Nephron progenitor cell (in vitro differentiated cells): ENCODE measurements at regions not wholly inside any gene's neighbourhood (a gene's known extent, or its start where the extent isn't known, plus 50 kb on each side); places are given as distances from the start of the nearest gene placed in this dataset.

Source experiments
- DNase-seq: peaks from one replicate; pipeline ENCODE4 v3.0.0; 2021
- H3K27ac Mint-ChIP-seq: 2 replicates; pipeline ENCODE4 v1.8.0; 2021; ENCODE audit warnings: mild to moderate bottlenecking, moderate library complexity, mixed read lengths
- H3K27me3 Mint-ChIP-seq: 2 replicates; pipeline ENCODE4 v1.8.0; 2021; ENCODE audit warnings: mild to moderate bottlenecking, low read depth, mixed read lengths; ENCODE audit not compliant: poor library complexity
- H3K36me3 Mint-ChIP-seq: 2 replicates; pipeline ENCODE4 v1.8.0; 2021; ENCODE audit warnings: low read depth, mixed read lengths
- H3K4me1 Mint-ChIP-seq: 2 replicates; pipeline ENCODE4 v1.8.0; 2021; ENCODE audit warnings: mixed read lengths
- H3K4me3 Mint-ChIP-seq: 2 replicates; pipeline ENCODE4 v1.8.0; 2021; ENCODE audit warnings: mild to moderate bottlenecking, moderate library complexity, mixed read lengths
- H3K9me3 Mint-ChIP-seq: 2 replicates; pipeline ENCODE4 v1.8.0; 2021; ENCODE audit warnings: mild to moderate bottlenecking, moderate library complexity, mixed read lengths
- CTCF ChIP-seq: fragments of 200-600 bp; sonication (generic); IDR thresholded peaks from 2 replicates; pipeline ENCODE4 v1.5.0; 2021; ENCODE audit warnings: antibody characterized with exemption

GRCh38 chr3:59277201-59277600, 227.4 kb upstream of the CFAP20DC start:
- TF ChIP-seq CTCF, result no peak
- H3K4me1 Mint-ChIP-seq, result no peaks in the 10 kb centered on the region
- no peak overlapping the region for H3K27ac Mint-ChIP-seq
- no peaks in the 10 kb centered on the region for H3K9me3 Mint-ChIP-seq
- peaks cover 7% of the 10 kb centered on the region for H3K27me3 Mint-ChIP-seq
- no peaks in the 10 kb centered on the region for H3K36me3 Mint-ChIP-seq
- no peak overlapping the region for H3K4me3 Mint-ChIP-seq
- no peak for DNase-seq

GRCh38 chr3:59273976-59274375, 224.2 kb upstream of the CFAP20DC start:
- TF ChIP-seq CTCF, result no peak
- Mint-ChIP-seq H3K27ac (no peak overlapping the region), H3K36me3 (no peaks in the 10 kb centered on the region), H3K4me1 (no peaks in the 10 kb centered on the region), H3K9me3 (no peaks in the 10 kb centered on the region), H3K27me3 (peaks cover 3% of the 10 kb centered on the region), H3K4me3 (no peak overlapping the region)
- no peak for DNase-seq

GRCh38 chr3:59271971-59272370, 222.1 kb upstream of the CFAP20DC start:
- Mint-ChIP-seq H3K4me1 (no peaks in the 10 kb centered on the region), H3K36me3 (no peaks in the 10 kb centered on the region), H3K4me3 (no peak overlapping the region), H3K9me3 (no peaks in the 10 kb centered on the region), H3K27ac (no peak overlapping the region), H3K27me3 (peaks cover 3% of the 10 kb centered on the region)
- TF ChIP-seq CTCF, result no peak
- no peak for DNase-seq

GRCh38 chr3:59270921-59271320, 221.1 kb upstream of the CFAP20DC start:
- no peak for TF ChIP-seq CTCF

GRCh38 chr3:59270209-59270608, 220.4 kb upstream of the CFAP20DC start:
- TF ChIP-seq CTCF, result no peak
- Mint-ChIP-seq H3K9me3 (no peaks in the 10 kb centered on the region), H3K4me3 (no peak overlapping the region), H3K27ac (no peak overlapping the region), H3K27me3 (peaks cover 3% of the 10 kb centered on the region), H3K4me1 (no peaks in the 10 kb centered on the region), H3K36me3 (no peaks in the 10 kb centered on the region)
- no peak for DNase-seq

More at GRCh38 chr3:59270921-59271320, 221.1 kb upstream of the CFAP20DC start:
- H3K4me3 Mint-ChIP-seq, result no peak overlapping the region
- no peak overlapping the region for H3K27ac Mint-ChIP-seq
- peaks cover 3% of the 10 kb centered on the region for H3K27me3 Mint-ChIP-seq
- no peaks in the 10 kb centered on the region for H3K36me3 Mint-ChIP-seq
- H3K9me3 Mint-ChIP-seq, result no peaks in the 10 kb centered on the region
- H3K4me1 Mint-ChIP-seq, result no peaks in the 10 kb centered on the region
- DNase-seq, result no peak

GRCh38 chr3:59268170-59268569, 218.3 kb upstream of the CFAP20DC start:
- H3K27ac Mint-ChIP-seq, result no peak overlapping the region
- H3K4me1 Mint-ChIP-seq, result no peaks in the 10 kb centered on the region
- DNase-seq, result no peak
- H3K36me3 Mint-ChIP-seq, result no peaks in the 10 kb centered on the region
- peaks cover 3% of the 10 kb centered on the region for H3K27me3 Mint-ChIP-seq
- no peak for TF ChIP-seq CTCF
- H3K9me3 Mint-ChIP-seq, result peaks cover 6% of the 10 kb centered on the region
- no peak overlapping the region for H3K4me3 Mint-ChIP-seq
